Common myeloid progenitor, CD34-positive (primary cell): ENCODE measurements at regions not wholly inside any gene's neighbourhood (a gene's known extent, or its start where the extent isn't known, plus 50 kb on each side); places are given as distances from the start of the nearest gene placed in this dataset.

Experiments
- CTCF ChIA-PET: fragments of 350-600 bp; sonication (Branson Sonifier 250); formaldehyde crosslinking; loops from one replicate; lab custom pipeline; 2021; ENCODE audit warnings: antibody characterized with exemption; lab: Charles Lee
- POLR2A ChIA-PET: fragments of 350-600 bp; sonication (Branson Sonifier 250); formaldehyde crosslinking; loops from one replicate; lab custom pipeline; 2021; ENCODE audit warnings: antibody characterized with exemption; lab: Charles Lee
- DNase-seq, 3 donors: peaks; one replicate each; pipeline versions ENCODE4 v3.0.0 to v3.0.0-alpha.2; 2013
- H3K27ac ChIP-seq, 2 experiments: 1 replicate in 1 of 2; 2 replicates in 1 of 2; pipeline ENCODE4 v1.7.0; 2013; ENCODE audit warnings: inconsistent platforms in 2 of 2, low read length in 2 of 2, mild to moderate bottlenecking in 2 of 2, low read depth in 1 of 2, moderate library complexity in 1 of 2; ENCODE audit not compliant: severe bottlenecking in 2 of 2, insufficient read depth in 1 of 2, poor library complexity in 1 of 2
- H3K27me3 ChIP-seq, 5 experiments: replicated peaks in 2 of 5; 1 replicate in 3 of 5; 2 replicates in 2 of 5; pipeline versions ENCODE4 v1.6.1 to v1.7.0; 2013; ENCODE audit warnings: low read length in 4 of 5, mild to moderate bottlenecking in 2 of 5, moderate library complexity in 2 of 5, inconsistent platforms in 1 of 5; ENCODE audit not compliant: insufficient read depth in 5 of 5, control insufficient read depth in 4 of 5
- H3K36me3 ChIP-seq, 4 experiments: 1 replicate in 2 of 4; 2 replicates in 2 of 4; pipeline versions ENCODE4 v1.6.1 to v1.7.0; 2013; ENCODE audit warnings: low read length in 3 of 4, control low read depth in 1 of 4, mild to moderate bottlenecking in 1 of 4; ENCODE audit not compliant: control insufficient read depth in 4 of 4, insufficient read depth in 4 of 4
- H3K4me1 ChIP-seq, 4 experiments: 1 replicate in 3 of 4; 2 replicates in 1 of 4; pipeline versions ENCODE4 v1.6.1 to v1.7.1; 2013; ENCODE audit warnings: low read length in 3 of 4, mild to moderate bottlenecking in 3 of 4, control low read depth in 1 of 4, inconsistent platforms in 1 of 4, moderate library complexity in 1 of 4; ENCODE audit not compliant: control insufficient read depth in 4 of 4, insufficient read depth in 4 of 4; ENCODE audit errors: control extremely low read depth in 1 of 4
- H3K4me3 ChIP-seq, 7 experiments: 1 replicate in 4 of 7; 2 replicates in 3 of 7; pipeline versions ENCODE4 v1.5.1 to v1.7.0; 2013; ENCODE audit warnings: mild to moderate bottlenecking in 7 of 7, low read length in 6 of 7, moderate library complexity in 6 of 7, inconsistent platforms in 2 of 7, low read depth in 2 of 7, control low read depth in 1 of 7; ENCODE audit not compliant: insufficient read depth in 4 of 7, control insufficient read depth in 1 of 7; ENCODE audit errors: extremely low read depth in 1 of 7
- H3K9me3 ChIP-seq, 5 experiments: 1 replicate in 4 of 5; 2 replicates in 1 of 5; pipeline versions ENCODE4 v1.6.1 to v1.7.1; 2013; ENCODE audit warnings: low read length in 4 of 5, mild to moderate bottlenecking in 2 of 5, inconsistent platforms in 1 of 5, low read depth in 1 of 5, moderate library complexity in 1 of 5; ENCODE audit not compliant: control insufficient read depth in 4 of 5, insufficient read depth in 2 of 5; ENCODE audit errors: control extremely low read depth in 1 of 5
- WGBS: methylation state at CpG from one replicate; pipeline ENCODE4 v1.1.5; 2013; ENCODE audit not compliant: insufficient coverage; 5-methylcytosine and 5-hydroxymethylcytosine counted together

- H3K4me3 ChIP-seq: no peak overlapping the region
- H3K27ac ChIP-seq: no peak overlapping the region
- H3K27me3 ChIP-seq: no peaks in the 10 kb centered on the region
- DNase-seq: no peak
- no peaks in the 10 kb centered on the region for H3K9me3 ChIP-seq
- ChIA-PET CTCF (no interaction called here), POLR2A (no interaction called here)
- H3K36me3 ChIP-seq: no peaks in the 10 kb centered on the region
- H3K4me1 ChIP-seq: no peaks in the 10 kb centered on the region
Observed at GRCh38 chr2:21416226-21416625, 292.5 kb downstream of the TDRD15 start.

GRCh38 chr2:21418456-21418855 is 294.7 kb downstream of the TDRD15 start:
- no peak overlapping the region for H3K27ac ChIP-seq
- no peaks in the 10 kb centered on the region for H3K9me3 ChIP-seq
- H3K4me3 ChIP-seq: no peak overlapping the region
- no peak for DNase-seq
- no peaks in the 10 kb centered on the region for H3K27me3 ChIP-seq
- CTCF ChIA-PET: no interaction called here
- POLR2A ChIA-PET: no interaction called here
- no peaks in the 10 kb centered on the region for H3K36me3 ChIP-seq
- H3K4me1 ChIP-seq: no peaks in the 10 kb centered on the region
- WGBS: no CpG with 5 or more reads among the region's 4 CpGs

- peaks cover 0 to 2% (median 0%) of the 10 kb centered on the region in 5 experiments for H3K9me3 ChIP-seq
- ChIA-PET CTCF (no interaction called here), POLR2A (no interaction called here)
- H3K4me1 ChIP-seq: no peaks in the 10 kb centered on the region
- 95% methylated on average over 8 of the region's 10 CpGs for WGBS
- no peaks in the 10 kb centered on the region for H3K36me3 ChIP-seq
- DNase-seq: no peak
- no peak overlapping the region for H3K27ac ChIP-seq
- no peak overlapping the region for H3K4me3 ChIP-seq
- no peaks in the 10 kb centered on the region for H3K27me3 ChIP-seq
Observed at GRCh38 chr2:21420553-21421335, 297.0 kb downstream of the TDRD15 start.

GRCh38 chr2:21422050-21422449 is 298.3 kb downstream of the TDRD15 start:
- H3K9me3 ChIP-seq: peaks cover 0 to 2% (median 0%) of the 10 kb centered on the region in 5 experiments
- no peak overlapping the region for H3K27ac ChIP-seq
- no peak overlapping the region for H3K4me3 ChIP-seq
- no peaks in the 10 kb centered on the region for H3K4me1 ChIP-seq
- H3K36me3 ChIP-seq: no peaks in the 10 kb centered on the region
- DNase-seq: no peak
- CTCF ChIA-PET: no interaction called here
- POLR2A ChIA-PET: no interaction called here
- 0% methylated on average over 1 of the region's 2 CpGs for WGBS
- no peaks in the 10 kb centered on the region for H3K27me3 ChIP-seq

- POLR2A ChIA-PET: no interaction called here
- CTCF ChIA-PET: no interaction called here
- 92% methylated on average over 6 of the region's 7 CpGs for WGBS
Observed at GRCh38 chr2:21422724-21423522, 299.2 kb downstream of the TDRD15 start.

GRCh38 chr2:21423854-21424253 is 300.1 kb downstream of the TDRD15 start:
- no peak for DNase-seq
- no peaks in the 10 kb centered on the region for H3K27me3 ChIP-seq
- no peak overlapping the region for H3K4me3 ChIP-seq
- no peak overlapping the region for H3K27ac ChIP-seq
- ChIA-PET CTCF (no interaction called here), POLR2A (no interaction called here)
- no peaks in the 10 kb centered on the region for H3K4me1 ChIP-seq
- H3K9me3 ChIP-seq: peaks cover 0 to 2% (median 0%) of the 10 kb centered on the region in 5 experiments
- WGBS: 95% methylated on average over 4 of the region's 5 CpGs
- no peaks in the 10 kb centered on the region for H3K36me3 ChIP-seq

More at GRCh38 chr2:21422724-21423522, 299.2 kb downstream of the TDRD15 start:
- no peaks in the 10 kb centered on the region for H3K27me3 ChIP-seq
- no peaks in the 10 kb centered on the region for H3K36me3 ChIP-seq
- no peak overlapping the region for H3K27ac ChIP-seq
- H3K4me3 ChIP-seq: no peak overlapping the region
- no peaks in the 10 kb centered on the region for H3K4me1 ChIP-seq
- H3K9me3 ChIP-seq: peaks cover 0 to 2% (median 0%) of the 10 kb centered on the region in 5 experiments
- no peak for DNase-seq

- Histone ChIP-seq H3K27me3 (no peaks in the 10 kb centered on the region), H3K27ac (no peak overlapping the region), H3K4me3 (no peak overlapping the region), H3K4me1 (no peaks in the 10 kb centered on the region), H3K9me3 (peaks cover 0 to 2% (median 0%) of the 10 kb centered on the region in 5 experiments), H3K36me3 (no peaks in the 10 kb centered on the region)
- no peak for DNase-seq
- ChIA-PET POLR2A (no interaction called here), CTCF (no interaction called here)
- 94% methylated on average over 4 of the region's 4 CpGs for WGBS
Observed at GRCh38 chr2:21424375-21424774, 300.6 kb downstream of the TDRD15 start.
